ENCODE measurements at regions not wholly inside any gene's neighbourhood (a gene's known extent, or its start where the extent isn't known, plus 50 kb on each side); places are given as distances from the start of the nearest gene placed in this dataset.

- no peak overlapping the region for H2BK15ac ChIP-seq (ENCODE audit: low read depth, low read length)
- H3K18ac ChIP-seq (ENCODE audit: insufficient read length, low read depth, low read length): no peak overlapping the region
- no peak overlapping the region for H4K8ac ChIP-seq (replicated peaks; ENCODE audit: insufficient read length, low read depth, low read length)
- no peak overlapping the region for H2AK5ac ChIP-seq (ENCODE audit: insufficient read length, low read length)
- H3K27me3 ChIP-seq (ENCODE audit: insufficient read depth, low read length): no peaks in the 10 kb centered on the region
- H3K56ac ChIP-seq (ENCODE audit: insufficient read length, low read depth, low read length): no peak overlapping the region
- H3K27ac ChIP-seq (ENCODE audit: insufficient read length, low read depth, low read length): no peak overlapping the region
- H3K9ac ChIP-seq (ENCODE audit: extremely low read depth, insufficient read length, low read length): no peak overlapping the region
- no peak overlapping the region for H3K23ac ChIP-seq (ENCODE audit: insufficient read length, low read depth, low read length)
- no peaks in the 10 kb centered on the region for H4K20me1 ChIP-seq (ENCODE audit: control insufficient read depth, insufficient read depth, insufficient read length)
- H3K4me2 ChIP-seq (ENCODE audit: insufficient read depth, insufficient read length, low read length): no peak overlapping the region
- no peak overlapping the region for H2BK12ac ChIP-seq (ENCODE audit: insufficient read length, low read depth, low read length)
- Mint-ChIP-seq H3K4me3 (no peak overlapping the region), H3K9me3 (no peaks in the 10 kb centered on the region), H3K27ac (no peak overlapping the region), H3K36me3 (ENCODE audit: insufficient read depth in 1 of 3, low read depth in 3 of 3) (no peaks in the 10 kb centered on the region), H3K4me1 (peaks cover 18% of the 10 kb centered on the region in 2 experiments), H3K27me3 (ENCODE audit: low read depth) (peaks cover 2% of the 10 kb centered on the region)
- H2AFZ ChIP-seq (ENCODE audit: low read length): no peak overlapping the region
- no peaks in the 10 kb centered on the region for H3K79me1 ChIP-seq (ENCODE audit: insufficient read depth, low read depth, low read length, poor library complexity, severe bottlenecking)
- no peak overlapping the region for H3K4ac ChIP-seq (ENCODE audit: low read depth, low read length)
- H3K79me2 ChIP-seq (ENCODE audit: insufficient read depth, low read length): no peaks in the 10 kb centered on the region
- H3K23me2 ChIP-seq (ENCODE audit: insufficient read length, low read depth, low read length, poor library complexity, severe bottlenecking): no peaks in the 10 kb centered on the region
- no peak for DNase-seq
- no peak overlapping the region for H2BK20ac ChIP-seq (ENCODE audit: low read depth, low read length, poor library complexity, severe bottlenecking)
- 100% methylated on average over 1 of the region's 7 CpGs for WGBS (ENCODE audit: extremely low coverage, insufficient read length, low lambda C conversion rate)
- H3K14ac ChIP-seq (ENCODE audit: insufficient read depth, low read length): no peak overlapping the region
- peaks cover 3% of the 10 kb centered on the region for H3K4me1 ChIP-seq (ENCODE audit: insufficient read depth, low read length)
- H4K5ac ChIP-seq (ENCODE audit: insufficient read length, low read depth, low read length): no peak overlapping the region
- no peak overlapping the region for H3T11ph ChIP-seq (ENCODE audit: low read length)
- no peak overlapping the region for H2BK120ac ChIP-seq (ENCODE audit: low read depth, low read length, poor library complexity, severe bottlenecking)
- no peak for TF ChIP-seq CTCF (conservative IDR thresholded peaks at IDR 0.05)
- no peaks in the 10 kb centered on the region for H3K9me3 ChIP-seq (ENCODE audit: control insufficient read depth, low read depth, low read length)
- no peak overlapping the region for H2BK5ac ChIP-seq (ENCODE audit: insufficient read length, low read length)
- H4K91ac ChIP-seq (ENCODE audit: insufficient read length, low read depth, low read length): no peak overlapping the region
Observed at GRCh38 chr3:194246709-194247349, 104.3 kb downstream of the CPN2 start.

All from H9 (cell line).